ENCODE measurements at regions not wholly inside any gene's neighbourhood (a gene's known extent, or its start where the extent isn't known, plus 50 kb on each side); places are given as distances from the start of the nearest gene placed in this dataset.

- TF ChIP-seq CTCF (IDR thresholded peaks at IDR 0.05; ENCODE audit: control insufficient read depth, insufficient read depth, low read depth, low read length, missing control alignments), result no peak
- no peak for DNase-seq (ENCODE audit: low read depth)
- no peak overlapping the region for H3K4me3 ChIP-seq (ENCODE audit: control insufficient read depth, low read depth, low read length)
Measured at GRCh38 chr2:35421485-35421884, 934.1 kb upstream of the CRIM1 start.

- no peak for TF ChIP-seq CTCF (IDR thresholded peaks at IDR 0.05; ENCODE audit: control insufficient read depth, insufficient read depth, low read depth, low read length, missing control alignments)
- no peak overlapping the region for H3K4me3 ChIP-seq (ENCODE audit: control insufficient read depth, low read depth, low read length)
- no peak for DNase-seq (ENCODE audit: low read depth)
Measured at GRCh38 chr2:35417293-35417692, 938.3 kb upstream of the CRIM1 start.

- TF ChIP-seq CTCF (IDR thresholded peaks at IDR 0.05; ENCODE audit: control insufficient read depth, insufficient read depth, low read depth, low read length, missing control alignments), result no peak
- DNase-seq (ENCODE audit: low read depth), result no peak
- no peak overlapping the region for H3K4me3 ChIP-seq (ENCODE audit: control insufficient read depth, low read depth, low read length)
Measured at GRCh38 chr2:35416391-35417140, 939.0 kb upstream of the CRIM1 start.

- no peak for DNase-seq (ENCODE audit: low read depth)
- no peak overlapping the region for H3K4me3 ChIP-seq (ENCODE audit: control insufficient read depth, low read depth, low read length)
- TF ChIP-seq CTCF (IDR thresholded peaks at IDR 0.05; ENCODE audit: control insufficient read depth, insufficient read depth, low read depth, low read length, missing control alignments), result no peak
Measured at GRCh38 chr2:35415942-35416341, 939.6 kb upstream of the CRIM1 start.

- TF ChIP-seq CTCF (IDR thresholded peaks at IDR 0.05; ENCODE audit: control insufficient read depth, insufficient read depth, low read depth, low read length, missing control alignments), result no peak
Measured at GRCh38 chr2:35415282-35415681, 940.3 kb upstream of the CRIM1 start.

GRCh38 chr2:35410431-35411061 lies 945.0 kb upstream of the CRIM1 start:
- no peak overlapping the region for H3K4me3 ChIP-seq (ENCODE audit: control insufficient read depth, low read depth, low read length)
- peak; percentile 78 for TF ChIP-seq CTCF (IDR thresholded peaks at IDR 0.05; ENCODE audit: control insufficient read depth, insufficient read depth, low read depth, low read length, missing control alignments)
- DNase-seq (ENCODE audit: low read depth), result peak; percentile 4

More at GRCh38 chr2:35415282-35415681, 940.3 kb upstream of the CRIM1 start:
- DNase-seq (ENCODE audit: low read depth), result no peak
- no peak overlapping the region for H3K4me3 ChIP-seq (ENCODE audit: control insufficient read depth, low read depth, low read length)
